DND-41 (cell line): ENCODE measurements at regions not wholly inside any gene's neighbourhood (a gene's known extent, or its start where the extent isn't known, plus 50 kb on each side); places are given as distances from the start of the nearest gene placed in this dataset.

ENCODE experiments used
- ATAC-seq: fragments of 200-7000 bp; cut with Tn5 transposase; 3 replicates; pipeline ENCODE4 v1.9.1; 2021; ENCODE audit warnings: low read depth; ENCODE audit not compliant: insufficient read depth
- DNase-seq: peaks from one replicate; pipeline ENCODE4 v3.0.0-alpha.2; 2020
- H2AFZ ChIP-seq: 2 replicates; pipeline ENCODE4 v1.6.0; 2012; ENCODE audit warnings: low read depth, low read length
- H3K27ac ChIP-seq: 2 replicates; pipeline ENCODE4 v1.5.1; 2012; ENCODE audit warnings: low read length, inconsistent platforms
- H3K27me3 ChIP-seq: fragments of 200-600 bp; sonication (generic); 2 replicates; pipeline ENCODE4 v1.6.0; 2012; ENCODE audit warnings: low read length, mild to moderate bottlenecking, inconsistent platforms; ENCODE audit not compliant: insufficient read depth, poor library complexity
- H3K36me3 ChIP-seq: 2 replicates; pipeline ENCODE4 v1.5.1; 2012; ENCODE audit warnings: low read length, inconsistent platforms; ENCODE audit not compliant: insufficient read depth
- H3K4me1 ChIP-seq: 2 replicates; pipeline ENCODE4 v1.5.1; 2012; ENCODE audit warnings: mild to moderate bottlenecking, low read length; ENCODE audit not compliant: insufficient read depth
- H3K4me2 ChIP-seq: 2 replicates; pipeline ENCODE4 v1.6.0; 2012; ENCODE audit warnings: mild to moderate bottlenecking, moderate library complexity, low read length, inconsistent platforms; ENCODE audit not compliant: insufficient read depth
- H3K4me3 ChIP-seq, 2 experiments: fragments of 200-600 bp in 1 of 2; shearing (Covaris generic) in 1 of 2; 2 replicates each; pipeline ENCODE4 v1.5.1; 2012 to 2016; ENCODE audit warnings: inconsistent platforms in 2 of 2, low read length in 2 of 2, mild to moderate bottlenecking in 2 of 2, low read depth in 1 of 2, moderate library complexity in 1 of 2
- H3K79me2 ChIP-seq: 2 replicates; pipeline ENCODE4 v1.6.0; 2012; ENCODE audit warnings: low read length, inconsistent platforms; ENCODE audit not compliant: insufficient read depth
- H3K9ac ChIP-seq: 2 replicates; pipeline ENCODE4 v1.6.0; 2012; ENCODE audit warnings: low read depth, mild to moderate bottlenecking, inconsistent platforms, low read length, moderate library complexity
- H3K9me3 ChIP-seq: 2 replicates; pipeline ENCODE4 v1.5.1; 2012; ENCODE audit warnings: low read length, moderate library complexity, mild to moderate bottlenecking, inconsistent platforms; ENCODE audit not compliant: insufficient read depth, severe bottlenecking
- H4K20me1 ChIP-seq: 2 replicates; pipeline ENCODE4 v1.6.0; 2012; ENCODE audit warnings: low read length; ENCODE audit not compliant: insufficient read depth
- EZH2 ChIP-seq: IDR thresholded peaks from 3 replicates; pipeline ENCODE4 v1.6.1; 2012; ENCODE audit warnings: borderline replicate concordance, low read depth, mild to moderate bottlenecking, moderate library complexity, low read length, inconsistent platforms; ENCODE audit not compliant: severe bottlenecking
- TF ChIP-seq, protein P1 (sequence below): IDR thresholded peaks from 2 replicates; pipeline ENCODE4 v1.5.1; 2012; ENCODE audit warnings: borderline replicate concordance, low read length, moderate library complexity, mild to moderate bottlenecking; ENCODE audit not compliant: poor library complexity, severe bottlenecking; ENCODE audit errors: extremely low read depth

DNA sequence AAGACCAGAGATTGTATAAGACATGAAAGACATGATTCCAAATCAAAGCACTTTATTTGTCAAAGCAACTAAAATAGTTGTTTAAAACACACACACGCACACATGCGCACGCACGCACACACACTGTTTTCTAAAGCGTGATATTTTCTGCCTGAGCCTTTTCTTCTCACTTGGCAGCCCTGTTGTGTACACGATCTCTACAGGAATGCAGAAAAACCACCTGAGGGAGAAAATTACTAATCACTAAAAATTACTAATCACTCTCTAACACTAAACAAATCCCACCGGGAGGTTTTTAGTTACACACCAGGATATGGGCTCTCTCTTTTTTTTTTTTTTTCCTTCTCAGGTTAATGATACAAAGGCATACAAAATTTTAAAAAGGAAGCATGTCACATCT is 160.1 kb upstream of the ATP11B start:
- TF ChIP-seq, protein P1, sequence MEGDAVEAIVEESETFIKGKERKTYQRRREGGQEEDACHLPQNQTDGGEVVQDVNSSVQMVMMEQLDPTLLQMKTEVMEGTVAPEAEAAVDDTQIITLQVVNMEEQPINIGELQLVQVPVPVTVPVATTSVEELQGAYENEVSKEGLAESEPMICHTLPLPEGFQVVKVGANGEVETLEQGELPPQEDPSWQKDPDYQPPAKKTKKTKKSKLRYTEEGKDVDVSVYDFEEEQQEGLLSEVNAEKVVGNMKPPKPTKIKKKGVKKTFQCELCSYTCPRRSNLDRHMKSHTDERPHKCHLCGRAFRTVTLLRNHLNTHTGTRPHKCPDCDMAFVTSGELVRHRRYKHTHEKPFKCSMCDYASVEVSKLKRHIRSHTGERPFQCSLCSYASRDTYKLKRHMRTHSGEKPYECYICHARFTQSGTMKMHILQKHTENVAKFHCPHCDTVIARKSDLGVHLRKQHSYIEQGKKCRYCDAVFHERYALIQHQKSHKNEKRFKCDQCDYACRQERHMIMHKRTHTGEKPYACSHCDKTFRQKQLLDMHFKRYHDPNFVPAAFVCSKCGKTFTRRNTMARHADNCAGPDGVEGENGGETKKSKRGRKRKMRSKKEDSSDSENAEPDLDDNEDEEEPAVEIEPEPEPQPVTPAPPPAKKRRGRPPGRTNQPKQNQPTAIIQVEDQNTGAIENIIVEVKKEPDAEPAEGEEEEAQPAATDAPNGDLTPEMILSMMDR = no peak
- TF ChIP-seq EZH2 = no peak

DNA sequence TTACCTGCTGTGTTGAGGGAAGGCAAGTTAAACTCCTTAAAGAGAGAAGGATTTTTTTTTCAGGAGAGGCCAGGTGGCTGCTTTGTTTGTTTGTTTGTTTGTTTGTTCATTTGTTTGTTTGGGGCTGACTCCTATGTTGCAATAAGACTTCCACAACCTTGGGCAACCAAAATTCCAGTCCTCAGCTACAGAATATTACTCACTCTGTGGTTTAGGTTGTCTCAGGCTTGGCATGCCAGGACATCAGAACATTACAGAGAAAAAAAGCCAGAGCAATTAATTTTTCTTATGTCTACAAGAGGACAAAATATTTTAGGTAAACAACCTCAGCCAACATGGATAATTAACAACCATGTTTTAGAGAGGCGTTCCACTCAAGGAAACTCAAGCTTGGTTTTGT is 156.7 kb upstream of the ATP11B start:
- Histone ChIP-seq H2AFZ (no peak overlapping the region), H3K4me2 (no peak overlapping the region), H3K79me2 (no peaks in the 10 kb centered on the region), H3K36me3 (no peaks in the 10 kb centered on the region), H3K4me1 (no peaks in the 10 kb centered on the region), H3K4me3 (no peak overlapping the region), H4K20me1 (no peaks in the 10 kb centered on the region), H3K27ac (no peak overlapping the region), H3K9me3 (no peaks in the 10 kb centered on the region), H3K27me3 (peaks cover 10% of the 10 kb centered on the region), H3K9ac (no peak overlapping the region)
- DNase-seq (no peak), ATAC-seq (no peak)
- TF ChIP-seq, protein P1 = no peak

More for the DNA sequence above, 160.1 kb upstream of the ATP11B start:
- Histone ChIP-seq H3K27me3 (peaks cover 8% of the 10 kb centered on the region), H3K4me1 (no peaks in the 10 kb centered on the region), H3K4me2 (no peak overlapping the region), H3K4me3 (no peak overlapping the region), H2AFZ (no peak overlapping the region), H4K20me1 (no peaks in the 10 kb centered on the region), H3K9ac (no peak overlapping the region), H3K9me3 (no peaks in the 10 kb centered on the region), H3K27ac (no peak overlapping the region), H3K36me3 (no peaks in the 10 kb centered on the region), H3K79me2 (no peaks in the 10 kb centered on the region)
- DNase-seq (no peak), ATAC-seq (no peak)

DNA sequence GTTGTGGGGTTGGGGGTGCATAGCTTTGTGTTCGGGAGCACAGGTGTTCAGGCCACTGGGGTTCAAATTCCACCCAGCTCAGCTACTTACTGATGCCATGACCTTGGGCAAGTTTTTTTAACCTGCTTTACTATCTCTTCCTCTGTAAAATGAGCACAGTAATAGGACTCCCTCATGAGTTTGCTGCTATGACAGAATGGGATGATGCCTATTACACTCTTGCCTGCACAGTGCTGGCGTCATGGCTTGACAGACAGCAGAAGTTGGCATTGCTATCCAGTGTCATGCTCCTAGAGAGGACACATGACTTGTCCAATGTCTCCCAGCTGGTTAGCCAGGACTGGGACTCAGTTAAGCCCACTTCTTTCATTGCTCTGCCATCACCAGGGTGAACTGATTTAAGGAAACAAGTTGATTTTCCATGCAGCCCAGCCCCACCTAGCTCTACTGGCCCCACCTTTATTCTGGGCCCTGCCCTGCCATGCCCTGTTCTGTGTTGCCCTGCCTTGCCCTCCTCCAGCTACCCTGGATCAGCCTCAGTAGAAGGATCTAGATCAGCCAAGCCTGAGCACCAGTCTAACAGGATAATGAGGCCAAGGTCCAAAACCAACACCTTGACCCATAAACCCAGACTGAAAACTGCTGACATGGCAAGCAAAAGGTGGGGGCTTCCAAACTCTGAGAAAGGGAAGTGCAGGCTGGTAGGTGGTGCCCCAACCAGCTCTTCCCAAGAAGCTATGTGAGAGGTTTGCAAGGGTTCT is 155.8 kb upstream of the ATP11B start:
- Histone ChIP-seq H3K27ac (no peak overlapping the region), H3K4me3 (no peak overlapping the region), H3K27me3 (peaks cover 11% of the 10 kb centered on the region), H3K36me3 (no peaks in the 10 kb centered on the region), H4K20me1 (no peaks in the 10 kb centered on the region), H3K4me2 (no peak overlapping the region), H3K4me1 (no peaks in the 10 kb centered on the region), H2AFZ (no peak overlapping the region), H3K9ac (no peak overlapping the region), H3K79me2 (no peaks in the 10 kb centered on the region), H3K9me3 (no peaks in the 10 kb centered on the region)
- TF ChIP-seq EZH2 = no peak
- TF ChIP-seq, protein P1 = no peak
- DNase-seq = no peak
- ATAC-seq = no peak
